ENCODE measurements at regions not wholly inside any gene's neighbourhood (a gene's known extent, or its start where the extent isn't known, plus 50 kb on each side); places are given as distances from the start of the nearest gene placed in this dataset.

DNA sequence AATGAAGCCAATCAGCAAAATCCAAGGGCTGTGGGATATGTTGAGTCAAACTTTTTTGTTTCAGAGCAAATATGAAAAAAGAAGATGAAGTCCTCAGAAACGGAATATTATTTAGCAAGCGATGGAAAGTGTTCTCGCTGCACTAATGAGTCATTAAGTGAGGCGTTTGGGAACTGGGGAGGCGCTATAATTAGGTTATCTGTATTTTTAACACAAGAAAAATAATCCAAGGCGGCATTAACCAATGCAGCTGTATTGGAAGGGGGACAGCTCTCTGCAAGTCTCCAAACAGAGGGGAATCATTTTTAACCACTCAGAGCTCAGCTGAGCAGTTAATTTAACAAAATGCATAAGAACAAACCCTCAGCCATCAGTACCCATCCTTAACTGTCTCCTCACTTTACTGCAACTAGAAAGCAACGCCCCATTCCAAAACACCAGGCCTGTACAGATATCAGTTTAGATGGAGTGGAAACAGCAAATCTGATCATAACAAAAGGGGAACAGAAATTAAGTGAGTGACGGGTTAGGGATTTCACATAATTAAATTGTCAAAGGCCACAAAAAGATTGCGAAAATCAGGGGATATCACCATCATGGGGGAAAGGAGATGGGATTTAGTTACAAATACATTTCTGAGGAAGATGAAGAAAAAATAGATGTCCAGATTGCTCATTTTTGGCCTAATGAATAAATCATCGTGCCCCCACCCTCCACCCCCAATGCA lies 211.0 kb upstream of the TOX3 start:
- no peak overlapping the region for H3K4me3 ChIP-seq (ENCODE audit: low read depth, low read length)
- TF ChIP-seq, protein P1, sequence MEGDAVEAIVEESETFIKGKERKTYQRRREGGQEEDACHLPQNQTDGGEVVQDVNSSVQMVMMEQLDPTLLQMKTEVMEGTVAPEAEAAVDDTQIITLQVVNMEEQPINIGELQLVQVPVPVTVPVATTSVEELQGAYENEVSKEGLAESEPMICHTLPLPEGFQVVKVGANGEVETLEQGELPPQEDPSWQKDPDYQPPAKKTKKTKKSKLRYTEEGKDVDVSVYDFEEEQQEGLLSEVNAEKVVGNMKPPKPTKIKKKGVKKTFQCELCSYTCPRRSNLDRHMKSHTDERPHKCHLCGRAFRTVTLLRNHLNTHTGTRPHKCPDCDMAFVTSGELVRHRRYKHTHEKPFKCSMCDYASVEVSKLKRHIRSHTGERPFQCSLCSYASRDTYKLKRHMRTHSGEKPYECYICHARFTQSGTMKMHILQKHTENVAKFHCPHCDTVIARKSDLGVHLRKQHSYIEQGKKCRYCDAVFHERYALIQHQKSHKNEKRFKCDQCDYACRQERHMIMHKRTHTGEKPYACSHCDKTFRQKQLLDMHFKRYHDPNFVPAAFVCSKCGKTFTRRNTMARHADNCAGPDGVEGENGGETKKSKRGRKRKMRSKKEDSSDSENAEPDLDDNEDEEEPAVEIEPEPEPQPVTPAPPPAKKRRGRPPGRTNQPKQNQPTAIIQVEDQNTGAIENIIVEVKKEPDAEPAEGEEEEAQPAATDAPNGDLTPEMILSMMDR (IDR thresholded peaks at IDR 0.05; ENCODE audit: insufficient read depth, low read length), result no peak
- DNase-seq (ENCODE audit: low read depth), result no peak

DNA sequence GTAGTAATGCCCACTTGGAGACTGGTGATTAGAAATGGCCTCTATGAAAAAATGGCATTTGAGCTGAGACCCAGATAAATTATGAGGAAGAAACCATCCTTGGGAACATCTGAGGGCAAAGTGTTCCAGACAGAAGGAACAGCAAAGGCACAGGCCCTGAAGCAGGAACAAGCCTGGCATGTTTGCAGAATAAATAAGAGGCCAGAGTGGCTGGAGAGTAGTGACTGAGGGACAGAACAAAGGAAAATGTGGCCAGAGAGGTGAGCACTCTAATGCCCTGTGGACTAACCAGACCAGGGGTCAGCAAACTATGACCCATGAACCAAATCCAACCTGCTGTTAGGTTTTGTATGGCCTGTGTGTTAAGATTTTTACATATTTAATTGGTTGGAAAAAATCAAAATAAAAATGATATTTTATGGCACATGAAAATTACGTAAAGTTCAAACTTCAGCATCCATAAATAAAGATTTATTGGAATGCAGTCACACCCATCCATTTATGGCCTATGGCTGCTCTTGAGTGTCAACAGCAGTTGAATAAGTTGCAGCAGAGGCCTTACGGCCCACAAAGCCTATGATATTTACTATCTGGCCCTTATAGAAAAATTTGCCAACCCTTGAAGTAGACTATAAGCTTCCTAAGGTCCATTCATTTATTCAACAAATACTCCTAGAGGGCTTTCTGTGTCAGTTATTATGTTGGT lies 210.0 kb upstream of the TOX3 start:
- no peak overlapping the region for H3K4me3 ChIP-seq (ENCODE audit: low read depth, low read length)
- TF ChIP-seq, protein P1 (IDR thresholded peaks at IDR 0.05; ENCODE audit: insufficient read depth, low read length), result no peak
- DNase-seq (ENCODE audit: low read depth), result no peak

DNA sequence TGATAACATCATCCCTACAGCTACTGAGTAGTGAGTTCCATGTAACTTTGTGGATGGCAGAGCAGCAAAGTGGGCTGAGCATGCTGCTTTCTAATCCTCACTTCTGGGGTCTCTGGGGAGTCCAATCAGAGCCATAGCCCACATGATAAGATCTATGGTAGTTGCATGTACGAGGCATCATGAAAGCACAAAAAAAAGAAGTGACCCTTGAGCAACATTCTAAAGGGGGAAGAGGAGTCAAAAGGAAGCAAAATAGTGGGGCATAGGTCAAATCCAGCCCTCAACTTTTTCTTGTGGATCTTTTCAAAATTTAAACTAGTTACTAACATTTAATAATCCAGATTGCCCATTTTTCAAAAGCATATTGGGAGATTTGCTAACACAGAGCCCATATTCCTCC lies 208.5 kb upstream of the TOX3 start:
- DNase-seq (ENCODE audit: low read depth), result no peak
- H3K4me3 ChIP-seq (ENCODE audit: low read depth, low read length), result no peak overlapping the region
- TF ChIP-seq, protein P1 (IDR thresholded peaks at IDR 0.05; ENCODE audit: insufficient read depth, low read length), result no peak

DNA sequence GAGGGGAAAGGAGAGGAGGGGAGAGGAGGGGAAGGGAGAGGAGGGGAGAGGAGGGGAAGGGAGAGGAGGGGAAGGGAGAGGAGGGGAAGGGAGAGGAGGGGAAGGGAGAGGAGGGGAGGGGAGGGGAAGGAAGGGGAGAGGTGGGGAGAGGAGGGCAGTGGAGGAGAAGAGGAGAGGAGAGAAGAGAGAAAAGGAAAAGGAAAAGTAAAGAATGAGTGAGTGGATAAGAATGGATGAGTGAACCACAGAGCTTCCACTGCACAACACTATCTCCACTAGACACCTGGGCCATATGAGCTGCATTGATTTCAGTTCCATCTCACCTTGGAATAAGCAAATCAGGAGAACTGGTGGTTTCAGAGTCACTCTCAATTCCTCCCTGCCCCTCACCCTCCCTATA lies 204.1 kb upstream of the TOX3 start:
- DNase-seq (ENCODE audit: low read depth), result no peak
- H3K4me3 ChIP-seq (ENCODE audit: low read depth, low read length), result no peak overlapping the region
- TF ChIP-seq, protein P1 (IDR thresholded peaks at IDR 0.05; ENCODE audit: insufficient read depth, low read length), result no peak

DNA sequence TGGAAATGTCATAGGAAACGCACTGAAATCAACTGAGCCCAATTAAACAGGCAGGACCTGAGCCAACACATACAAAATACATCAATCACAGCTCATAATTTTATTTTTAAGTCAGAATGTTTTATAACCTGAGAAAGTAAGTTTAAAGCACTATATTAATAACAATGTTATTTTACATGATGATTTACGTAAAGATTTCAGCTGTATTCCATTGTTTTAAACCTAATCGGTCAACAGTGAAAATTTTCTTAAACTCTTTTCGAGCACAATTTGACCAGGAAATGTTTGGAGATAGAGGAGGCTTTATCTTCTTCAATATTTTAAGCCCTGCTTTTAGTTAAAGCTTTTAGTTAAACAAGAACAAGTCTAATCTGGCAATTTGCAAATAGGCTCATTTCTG lies 201.8 kb upstream of the TOX3 start:
- TF ChIP-seq, protein P1 (IDR thresholded peaks at IDR 0.05; ENCODE audit: insufficient read depth, low read length), result no peak
- no peak overlapping the region for H3K4me3 ChIP-seq (ENCODE audit: low read depth, low read length)
- no peak for DNase-seq (ENCODE audit: low read depth)

DNA sequence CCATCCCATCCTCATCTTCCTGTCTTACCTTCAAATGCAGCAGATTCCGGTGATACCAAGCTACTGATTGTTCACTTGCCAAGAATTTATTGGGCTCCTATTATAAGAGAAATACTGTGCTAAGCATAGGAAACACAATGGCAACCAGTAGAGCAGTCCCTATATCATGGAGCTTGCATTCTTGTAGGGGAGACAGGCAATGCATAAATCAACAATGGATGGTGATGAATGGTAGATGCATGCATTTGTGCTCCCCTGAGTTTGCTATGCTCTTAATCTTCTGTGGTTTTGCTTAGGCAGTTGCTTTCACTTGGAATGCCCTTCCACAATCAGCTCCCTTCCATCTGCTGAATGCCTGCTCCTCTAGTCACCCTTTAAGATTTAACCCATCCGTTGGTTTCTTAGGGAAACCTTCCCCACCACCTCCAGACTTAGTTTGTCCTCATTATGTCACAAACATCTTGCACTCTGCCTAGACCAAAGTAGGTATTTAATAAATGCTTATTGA lies 200.2 kb upstream of the TOX3 start:
- DNase-seq (ENCODE audit: low read depth), result no peak
- no peak overlapping the region for H3K4me3 ChIP-seq (ENCODE audit: low read depth, low read length)
- TF ChIP-seq, protein P1 (IDR thresholded peaks at IDR 0.05; ENCODE audit: insufficient read depth, low read length), result no peak

Measured in fibroblast of the aortic adventitia (primary cell).